Suppressor macrophage treated with lipopolysaccharide for 1 hour (primary cell): ENCODE measurements at regions not wholly inside any gene's neighbourhood (a gene's known extent, or its start where the extent isn't known, plus 50 kb on each side); places are given as distances from the start of the nearest gene placed in this dataset.

ENCODE experiments used
- DNase-seq, 3 donors: peaks; one replicate each; pipeline ENCODE4 v3.0.0-alpha.2; 2020 to 2022

DNA sequence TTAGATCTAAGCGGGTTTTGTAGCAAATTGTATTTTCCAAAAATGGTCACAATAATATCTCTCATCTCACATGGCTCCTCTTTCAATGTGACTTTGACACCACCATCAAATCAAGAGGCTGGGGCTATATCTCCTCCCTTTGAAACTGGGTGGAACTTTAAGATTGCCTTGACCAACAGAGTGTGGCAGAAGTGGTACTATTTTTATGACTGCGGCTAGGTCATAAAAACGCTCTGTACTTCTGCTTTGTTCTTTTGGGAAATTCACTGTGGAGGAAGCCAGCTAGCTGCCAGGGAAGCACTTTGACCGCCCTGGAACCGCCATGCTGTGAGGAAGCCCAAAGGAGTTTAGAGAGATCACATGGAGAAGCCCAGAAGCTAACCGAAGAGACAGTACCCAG is 50.7 kb upstream of the ACOT11 start:
- peak in 2 of 3 donors; percentile 32 for DNase-seq

DNA sequence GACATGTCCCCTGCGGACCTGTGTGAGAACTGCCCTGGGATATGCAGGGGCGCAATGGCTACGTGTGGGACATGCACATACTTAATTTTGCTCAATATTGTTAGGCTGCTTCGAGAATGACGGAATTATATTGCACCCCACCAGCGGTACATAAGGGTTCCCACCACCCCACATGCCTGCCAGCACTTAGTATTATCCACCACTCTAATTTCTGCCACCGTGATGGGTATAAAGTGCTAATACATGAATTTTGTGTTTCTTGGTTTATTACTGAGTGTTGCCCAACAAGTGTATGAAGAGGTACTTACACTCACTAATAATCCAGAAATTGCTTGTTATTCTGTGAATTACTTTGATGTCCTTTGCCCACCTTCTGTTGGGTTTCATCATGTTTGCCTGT is 52.1 kb upstream of the ACOT11 start:
- DNase-seq = no peak

DNA sequence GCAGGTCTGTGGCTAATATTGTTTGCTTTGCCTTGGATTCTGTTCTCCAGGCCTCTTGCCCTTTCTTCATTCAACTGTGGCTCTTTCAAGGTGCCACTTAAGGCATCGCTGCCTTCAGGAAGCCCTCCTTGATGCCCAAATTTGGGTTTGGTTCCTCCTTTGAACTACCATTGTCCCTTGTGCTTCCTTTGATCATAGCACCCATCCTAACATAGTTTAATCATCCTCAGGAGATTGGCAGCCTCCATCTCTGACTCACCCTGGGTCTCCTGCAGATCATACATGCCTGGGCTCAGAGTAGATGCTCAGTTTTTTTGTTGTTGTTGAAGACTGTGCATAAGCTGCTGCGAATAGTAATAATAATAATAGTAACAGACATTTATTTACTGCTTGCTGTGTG is 54.4 kb upstream of the ACOT11 start:
- no peak for DNase-seq

- peak in 1 of 3 donors; percentile 29 for DNase-seq
Measured at GRCh38 chr1:54490361-54491248, 57.4 kb upstream of the ACOT11 start.

- DNase-seq = no peak
Measured at GRCh38 chr1:54489627-54490250, 58.3 kb upstream of the ACOT11 start.

GRCh38 chr1:54488779-54489626 is 59.0 kb upstream of the ACOT11 start:
- peak; percentile 67 to 89 (median 82) for DNase-seq

GRCh38 chr1:54488065-54488750 is 59.8 kb upstream of the ACOT11 start:
- peak; percentile 85 to 98 (median 93) for DNase-seq

DNA sequence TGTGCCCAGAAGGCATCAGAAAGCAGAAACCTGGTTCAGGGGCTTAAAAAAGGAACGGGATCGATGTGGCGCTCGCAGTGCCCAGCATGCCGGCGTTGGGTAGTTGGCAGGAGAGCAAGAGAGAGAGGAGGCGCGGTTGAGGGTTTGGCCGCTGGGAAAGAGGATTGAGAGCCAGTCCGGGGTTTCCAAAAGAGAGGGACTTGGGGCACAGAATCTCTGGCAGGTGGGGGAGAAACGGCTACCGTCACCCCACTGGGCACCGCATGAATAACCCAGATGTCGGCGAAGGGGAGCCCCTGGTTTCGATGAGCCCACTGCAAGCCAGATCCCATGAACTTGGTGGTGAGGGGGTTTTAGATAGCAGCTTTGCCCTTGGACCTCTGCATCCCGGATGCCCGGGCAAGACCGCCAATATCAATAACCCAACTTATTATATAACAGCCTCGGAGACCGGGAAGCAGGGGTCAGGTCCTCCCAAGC is 60.4 kb upstream of the ACOT11 start:
- DNase-seq = peak in 2 of 3 donors; percentile 26 to 27

GRCh38 chr1:54486907-54487306 is 61.1 kb upstream of the ACOT11 start:
- no peak for DNase-seq

- peak; percentile 55 to 72 (median 64) for DNase-seq
Measured at GRCh38 chr1:54485416-54485815, 62.6 kb upstream of the ACOT11 start.

GRCh38 chr1:54483875-54484437 is 64.1 kb upstream of the ACOT11 start:
- DNase-seq = peak in 1 of 3 donors; percentile 27

GRCh38 chr1:54481201-54481884 is 66.7 kb upstream of the ACOT11 start:
- peak in 1 of 3 donors; percentile 26 for DNase-seq

- peak in 1 of 3 donors; percentile 25 for DNase-seq
Measured at GRCh38 chr1:54480525-54480848, 67.5 kb upstream of the ACOT11 start.

GRCh38 chr1:54479841-54480524 is 68.0 kb upstream of the ACOT11 start:
- DNase-seq = no peak

GRCh38 chr1:54479251-54479650 is 68.8 kb upstream of the ACOT11 start:
- DNase-seq = no peak

GRCh38 chr1:54477153-54477561 is 70.9 kb upstream of the ACOT11 start:
- DNase-seq = peak in 1 of 3 donors; percentile 31

GRCh38 chr1:54476530-54477109 is 70.4 kb upstream of the SSBP3 start:
- DNase-seq = no peak

- peak in 1 of 3 donors; percentile 32 for DNase-seq
Measured at GRCh38 chr1:54475946-54476516, 69.8 kb upstream of the SSBP3 start.

DNA sequence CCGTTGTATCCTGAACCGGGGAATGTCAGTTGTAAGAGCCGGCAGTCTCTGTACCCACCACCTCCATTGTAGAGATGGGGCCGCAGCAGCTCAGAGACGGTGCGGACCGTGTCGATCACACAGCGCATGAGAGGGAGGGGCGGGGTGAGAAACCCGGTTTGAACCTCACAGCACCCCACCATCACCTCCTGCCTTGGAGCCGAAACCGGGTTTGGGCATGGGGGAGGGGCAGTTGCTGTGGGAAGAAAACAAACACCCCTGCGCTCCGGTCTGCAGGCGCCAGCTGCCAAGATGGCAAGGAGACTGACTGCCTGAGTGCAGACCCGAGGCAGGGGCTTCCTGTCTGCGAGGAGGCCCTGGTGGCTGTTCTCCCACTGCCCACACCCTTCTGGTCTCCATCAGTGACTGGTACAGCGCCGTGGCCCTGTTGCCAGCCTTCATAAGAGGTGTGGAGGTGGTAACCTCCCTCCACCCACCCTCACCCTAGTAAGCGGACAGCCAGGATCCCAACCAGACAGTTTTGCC is 69.2 kb upstream of the SSBP3 start:
- DNase-seq = no peak
